ENCODE measurements at regions not wholly inside any gene's neighbourhood (a gene's known extent, or its start where the extent isn't known, plus 50 kb on each side); places are given as distances from the start of the nearest gene placed in this dataset.

- ChIA-PET CTCF (no interaction called here), RAD21 (ENCODE audit: low non-redundant PET in 1 of 2, low total read pairs in 2 of 2, uncharacterized antibody in 2 of 2, unreplicated experiment in 2 of 2) (no interaction called here), POLR2A (no interaction called here)
- no peaks in the 10 kb centered on the region for H3K9me3 ChIP-seq (ENCODE audit: control insufficient read depth in 1 of 2, insufficient read depth in 1 of 2, low read depth in 1 of 2, low read length in 2 of 2)
- no peak for DNase-seq (ENCODE audit: low read depth, low spot score)
- intact Hi-C loops (cut with micrococcal nuclease), result no loop called here
- BruUV-seq (replicated peaks), result no TSS peak
- H3K4me3 ChIP-seq (replicated peaks in 1 of 2; ENCODE audit: low read depth in 1 of 2, low read length in 2 of 2), result no peak overlapping the region
- no peak for ATAC-seq
- H3K36me3 ChIP-seq (ENCODE audit: control insufficient read depth in 1 of 2, insufficient read depth in 2 of 2, low read length in 2 of 2), result no peaks in the 10 kb centered on the region
- no peaks in the 10 kb centered on the region for H3K9me2 ChIP-seq (ENCODE audit: insufficient read depth)
- no peaks in the 10 kb centered on the region for H3K4me1 ChIP-seq (ENCODE audit: control insufficient read depth in 1 of 2, insufficient read depth in 2 of 2, low read length in 2 of 2)
- no peak overlapping the region for H3K4me2 ChIP-seq (ENCODE audit: low read length)
- H3K9ac ChIP-seq (ENCODE audit: low read length), result no peak overlapping the region
- H3K79me2 ChIP-seq (ENCODE audit: insufficient read depth, low read length), result no peaks in the 10 kb centered on the region
- no peaks in the 10 kb centered on the region for H3K27me3 ChIP-seq (ENCODE audit: insufficient read depth, low read length)
- TF ChIP-seq MAX (IDR thresholded peaks at IDR 0.05) (no peak), EZH2phosphoT487 (IDR thresholded peaks at IDR 0.05; ENCODE audit: borderline replicate concordance) (no peak), RAD21 (IDR thresholded peaks at IDR 0.05; ENCODE audit: low read depth) (no peak), ZNF274 (IDR thresholded peaks at IDR 0.05; ENCODE audit: low read depth, low read length) (no peak), EGR1 (IDR thresholded peaks at IDR 0.05; ENCODE audit: low read depth) (no peak), TCF7L2 (IDR thresholded peaks at IDR 0.05; ENCODE audit: borderline replicate concordance, extremely low read depth, insufficient read depth, insufficient read length) (no peak), ATF3 (IDR thresholded peaks at IDR 0.05) (no peak), REST (IDR thresholded peaks at IDR 0.05; ENCODE audit: low read depth) (no peak), ELF1 (IDR thresholded peaks at IDR 0.05; ENCODE audit: borderline replicate concordance, low read depth) (no peak), JUND (IDR thresholded peaks at IDR 0.05) (no peak), FOSL1 (IDR thresholded peaks at IDR 0.05; ENCODE audit: low read depth) (no peak), CTCF (IDR thresholded peaks at IDR 0.05 in 2 of 3, conservative IDR thresholded peaks at IDR 0.05 in 1 of 3; ENCODE audit: borderline replicate concordance in 1 of 3, insufficient read depth in 1 of 3, low read depth in 2 of 3, low read length in 2 of 3) (no peak)
- H3K27ac ChIP-seq (ENCODE audit: low read depth, low read length), result no peak overlapping the region
- H4K20me1 ChIP-seq (ENCODE audit: insufficient read depth), result no peaks in the 10 kb centered on the region
- H2AFZ ChIP-seq (ENCODE audit: low read depth, low read length, poor library complexity, severe bottlenecking), result no peak overlapping the region
Observed at GRCh38 chr2:2422621-2423020, 91.5 kb upstream of the MYT1L start.

All from HCT116 (cell line).